GM12878 (cell line): ENCODE measurements at regions not wholly inside any gene's neighbourhood (a gene's known extent, or its start where the extent isn't known, plus 50 kb on each side); places are given as distances from the start of the nearest gene placed in this dataset.

Source experiments
- ATAC-seq: fragments of 200-7000 bp; cut with Tn5 transposase; 3 replicates; pipeline ENCODE4 v1.9.1; 2020; ENCODE audit warnings: mild to moderate bottlenecking, moderate library complexity
- BruUV-seq: library from RNA; stranded (reverse); fragments of 400-500 nt; replicated peaks from 2 replicates; lab custom pipeline; 2021; lab: Mats Ljungman, UMichigan
- CTCF ChIA-PET: fragments of 300-600 bp; sonication (Branson Sonifier 250); formaldehyde crosslinking; extraction: SDS; loops from one replicate; lab custom pipeline; 2021; ENCODE audit warnings: inconsistent platforms; lab: Yijun Ruan, JAX
- POLR2A ChIA-PET: fragments of 350-600 bp; formaldehyde crosslinking; extraction: SDS; loops from one replicate; lab custom pipeline; 2021; ENCODE audit warnings: inconsistent platforms; lab: Charles Lee
- RAD21 ChIA-PET: fragments of 300-600 bp; sonication (Branson Sonifier 250); formaldehyde crosslinking; loops from one replicate; lab custom pipeline; 2023; ENCODE audit warnings: antibody characterized with exemption; ENCODE audit not compliant: unreplicated experiment; lab: Charles Lee
- SMC1A ChIA-PET: fragments of 300-600 bp; sonication (Branson Sonifier 250); formaldehyde crosslinking; loops from one replicate; lab custom pipeline; 2023; ENCODE audit not compliant: unreplicated experiment, uncharacterized antibody; lab: Charles Lee
- DNase-seq: peaks from one replicate; pipeline ENCODE4 v3.0.0-alpha.2; 2011; ENCODE audit warnings: low read depth, low spot score
- FAIRE-seq: peaks from 3 replicates; lab custom pipeline; 2011; peaks lifted over from hg19 to GRCh38; lab: Jason Lieb, UNC
- H2AFZ ChIP-seq: 2 replicates; pipeline ENCODE4 v1.6.0; 2011; ENCODE audit warnings: low read depth, low read length, control low read depth; ENCODE audit not compliant: control insufficient read depth
- H3K27ac ChIP-seq: 2 replicates; pipeline ENCODE4 v1.5.1; 2011; ENCODE audit warnings: control low read depth; ENCODE audit not compliant: control insufficient read depth, insufficient read depth
- H3K27me3 ChIP-seq, 2 experiments: replicated peaks in 1 of 2; 2 replicates each; pipeline versions ENCODE4 v1.6.0 to v1.6.1; 2011; ENCODE audit warnings: low read length in 1 of 2; ENCODE audit not compliant: control insufficient read depth in 2 of 2, insufficient read depth in 2 of 2
- H3K36me3 ChIP-seq, 2 experiments: 2 replicates each; pipeline ENCODE4 v1.5.1; 2011; ENCODE audit warnings: low read length in 1 of 2; ENCODE audit not compliant: control insufficient read depth in 2 of 2, insufficient read depth in 2 of 2
- H3K4me1 ChIP-seq: 2 replicates; pipeline ENCODE4 v1.6.1; 2011; ENCODE audit warnings: mild to moderate bottlenecking, low read length, moderate library complexity, mixed read lengths; ENCODE audit not compliant: control insufficient read depth, insufficient read depth
- H3K4me2 ChIP-seq: 2 replicates; pipeline ENCODE4 v1.6.0; 2011; ENCODE audit warnings: control low read depth; ENCODE audit not compliant: control insufficient read depth, insufficient read depth
- H3K4me3 ChIP-seq: fragments of 200-600 bp; sonication (generic); 2 replicates; pipeline ENCODE4 v1.5.1; 2016
- H3K79me2 ChIP-seq: 2 replicates; pipeline ENCODE4 v1.6.0; 2011; ENCODE audit warnings: low read length; ENCODE audit not compliant: control insufficient read depth, insufficient read depth
- H3K9ac ChIP-seq: 2 replicates; pipeline ENCODE4 v1.8.0; 2011; ENCODE audit warnings: low read length, control low read depth, mixed read lengths; ENCODE audit not compliant: control insufficient read depth, insufficient read depth
- H3K9me3 ChIP-seq: replicated peaks from 3 replicates; pipeline ENCODE4 v1.5.1; 2011; ENCODE audit warnings: mild to moderate bottlenecking, low read length; ENCODE audit not compliant: control insufficient read depth, insufficient read depth
- H4K20me1 ChIP-seq: 2 replicates; pipeline ENCODE4 v1.6.0; 2011; ENCODE audit not compliant: control insufficient read depth, insufficient read depth
- BRCA1 ChIP-seq: IDR thresholded peaks from 2 replicates; pipeline ENCODE4 v1.6.1; 2011; ENCODE audit warnings: low read depth, low read length, improper control_type of control experiment
- CEBPB ChIP-seq, 2 experiments: fragments of 150-350 bp in 1 of 2; IDR thresholded peaks; 2 replicates each; pipeline ENCODE4 v1.6.1; 2012 to 2014; ENCODE audit warnings: low read depth in 2 of 2, low read length in 2 of 2, borderline replicate concordance in 1 of 2, inconsistent platforms in 1 of 2
- CREM ChIP-seq: IDR thresholded peaks from 2 replicates; pipeline ENCODE4 v1.6.1; 2014; ENCODE audit warnings: antibody characterized with exemption, low read depth
- EED ChIP-seq: sonication (generic); IDR thresholded peaks from 2 replicates; pipeline ENCODE4 v1.6.1; 2016; ENCODE audit warnings: antibody characterized with exemption, low read depth
- ESRRA ChIP-seq: IDR thresholded peaks from 2 replicates; pipeline ENCODE4 v1.6.1; 2012; ENCODE audit warnings: mild to moderate bottlenecking, low read length, improper control_type of control experiment
- GABPA ChIP-seq: IDR thresholded peaks from 2 replicates; pipeline ENCODE4 v1.6.1; 2014; ENCODE audit warnings: antibody characterized with exemption, low read depth, mild to moderate bottlenecking, inconsistent platforms
- JUND ChIP-seq: IDR thresholded peaks from 2 replicates; pipeline ENCODE4 v1.6.1; 2012; ENCODE audit warnings: low read depth, mild to moderate bottlenecking, low read length, improper control_type of control experiment, moderate library complexity
- POLR2A ChIP-seq: IDR thresholded peaks from 2 replicates; pipeline ENCODE4 v1.6.1; 2011; ENCODE audit warnings: low read depth, mild to moderate bottlenecking, low read length
- RCOR1 ChIP-seq: conservative IDR thresholded peaks from 2 replicates; pipeline ENCODE4 v1.6.1; 2012; ENCODE audit warnings: low read depth, low read length, improper control_type of control experiment
- SMC3 ChIP-seq: IDR thresholded peaks from 2 replicates; pipeline ENCODE4 v1.6.1; 2011; ENCODE audit warnings: low read length, improper control_type of control experiment, borderline replicate concordance
- WGBS: methylation state at CpG from one replicate; pipeline ENCODE4 v1.1.6; 2016; ENCODE audit warnings: low lambda C conversion rate; ENCODE audit not compliant: insufficient replicate concordance, insufficient coverage; ENCODE audit errors: missing lambda C conversion rate; 5-methylcytosine and 5-hydroxymethylcytosine counted together
- in situ Hi-C: fragments of 300-500 bp; cut with MboI; formaldehyde crosslinking; loops from 9 replicates; pipeline ENCODE4 v1.14.3; 2018; ENCODE audit warnings: mixed read lengths
- intact Hi-C: fragments of 100-400 bp; cut with micrococcal nuclease; formaldehyde crosslinking; loops from one replicate; pipeline ENCODE4 v1.14.2; 2022; ENCODE audit not compliant: unreplicated experiment
- TF ChIP-seq, protein P1 (sequence below): fragments of 450-650 bp; IDR thresholded peaks from 2 replicates; pipeline ENCODE4 v1.6.1; 2017; ENCODE audit warnings: mild to moderate bottlenecking, moderate library complexity

GRCh38 chr12:30447061-30447750, 248.5 kb downstream of the IPO8 start:
- TF ChIP-seq GABPA, result no peak
- TF ChIP-seq ESRRA, result no peak
- TF ChIP-seq BRCA1, result no peak
- TF ChIP-seq CREM, result no peak
- no peak for TF ChIP-seq POLR2A
- TF ChIP-seq, protein P1, sequence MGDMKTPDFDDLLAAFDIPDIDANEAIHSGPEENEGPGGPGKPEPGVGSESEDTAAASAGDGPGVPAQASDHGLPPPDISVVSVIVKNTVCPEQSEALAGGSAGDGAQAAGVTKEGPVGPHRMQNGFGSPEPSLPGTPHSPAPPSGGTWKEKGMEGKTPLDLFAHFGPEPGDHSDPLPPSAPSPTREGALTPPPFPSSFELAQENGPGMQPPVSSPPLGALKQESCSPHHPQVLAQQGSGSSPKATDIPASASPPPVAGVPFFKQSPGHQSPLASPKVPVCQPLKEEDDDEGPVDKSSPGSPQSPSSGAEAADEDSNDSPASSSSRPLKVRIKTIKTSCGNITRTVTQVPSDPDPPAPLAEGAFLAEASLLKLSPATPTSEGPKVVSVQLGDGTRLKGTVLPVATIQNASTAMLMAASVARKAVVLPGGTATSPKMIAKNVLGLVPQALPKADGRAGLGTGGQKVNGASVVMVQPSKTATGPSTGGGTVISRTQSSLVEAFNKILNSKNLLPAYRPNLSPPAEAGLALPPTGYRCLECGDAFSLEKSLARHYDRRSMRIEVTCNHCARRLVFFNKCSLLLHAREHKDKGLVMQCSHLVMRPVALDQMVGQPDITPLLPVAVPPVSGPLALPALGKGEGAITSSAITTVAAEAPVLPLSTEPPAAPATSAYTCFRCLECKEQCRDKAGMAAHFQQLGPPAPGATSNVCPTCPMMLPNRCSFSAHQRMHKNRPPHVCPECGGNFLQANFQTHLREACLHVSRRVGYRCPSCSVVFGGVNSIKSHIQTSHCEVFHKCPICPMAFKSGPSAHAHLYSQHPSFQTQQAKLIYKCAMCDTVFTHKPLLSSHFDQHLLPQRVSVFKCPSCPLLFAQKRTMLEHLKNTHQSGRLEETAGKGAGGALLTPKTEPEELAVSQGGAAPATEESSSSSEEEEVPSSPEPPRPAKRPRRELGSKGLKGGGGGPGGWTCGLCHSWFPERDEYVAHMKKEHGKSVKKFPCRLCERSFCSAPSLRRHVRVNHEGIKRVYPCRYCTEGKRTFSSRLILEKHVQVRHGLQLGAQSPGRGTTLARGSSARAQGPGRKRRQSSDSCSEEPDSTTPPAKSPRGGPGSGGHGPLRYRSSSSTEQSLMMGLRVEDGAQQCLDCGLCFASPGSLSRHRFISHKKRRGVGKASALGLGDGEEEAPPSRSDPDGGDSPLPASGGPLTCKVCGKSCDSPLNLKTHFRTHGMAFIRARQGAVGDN, result no peak
- no peak for TF ChIP-seq JUND
- TF ChIP-seq SMC3, result no peak
- TF ChIP-seq EED, result no peak
- TF ChIP-seq RCOR1, result no peak
- no peak for TF ChIP-seq CEBPB (IDR thresholded peaks at IDR 0.05; ENCODE audit: borderline replicate concordance in 1 of 2, low read depth in 2 of 2, low read length in 2 of 2)
- CTCF ChIA-PET, result no interaction called here
- Histone ChIP-seq H3K79me2 (no peaks in the 10 kb centered on the region), H3K9me3 (no peaks in the 10 kb centered on the region), H3K36me3 (no peaks in the 10 kb centered on the region), H3K27ac (no peak overlapping the region), H2AFZ (no peak overlapping the region), H4K20me1 (no peaks in the 10 kb centered on the region), H3K4me1 (no peaks in the 10 kb centered on the region), H3K9ac (no peak overlapping the region), H3K27me3 (no peaks in the 10 kb centered on the region), H3K4me2 (no peak overlapping the region), H3K4me3 (no peak overlapping the region)
- RAD21 ChIA-PET, result no interaction called here
- ATAC-seq, result no peak
- SMC1A ChIA-PET, result no interaction called here
- no TSS peak for BruUV-seq
- no peak for DNase-seq
- intact Hi-C loops, result no loop called here
- in situ Hi-C loops, result no loop called here
- POLR2A ChIA-PET, result no interaction called here
- 10% methylated on average over 6 of the region's 6 CpGs for WGBS
- no peak for FAIRE-seq
